ES-I3 (cell line): ENCODE measurements at regions not wholly inside any gene's neighbourhood (a gene's known extent, or its start where the extent isn't known, plus 50 kb on each side); places are given as distances from the start of the nearest gene placed in this dataset.

ENCODE experiments used
- H3K36me3 ChIP-seq: 2 replicates; pipeline ENCODE4 v1.6.1; 2013; ENCODE audit warnings: mild to moderate bottlenecking, low read length, control low read depth, moderate library complexity; ENCODE audit not compliant: insufficient read depth
- H3K4me1 ChIP-seq: 2 replicates; pipeline ENCODE4 v1.6.1; 2013; ENCODE audit warnings: mild to moderate bottlenecking, control low read depth, low read length; ENCODE audit not compliant: insufficient read depth
- H3K9ac ChIP-seq: 2 replicates; pipeline ENCODE4 v1.6.1; 2013; ENCODE audit warnings: low read depth, mild to moderate bottlenecking, low read length, moderate library complexity
- H3K9me3 ChIP-seq: 2 replicates; pipeline ENCODE4 v1.6.1; 2013; ENCODE audit warnings: mild to moderate bottlenecking, low read length, moderate library complexity; ENCODE audit not compliant: control insufficient read depth, insufficient read depth

DNA sequence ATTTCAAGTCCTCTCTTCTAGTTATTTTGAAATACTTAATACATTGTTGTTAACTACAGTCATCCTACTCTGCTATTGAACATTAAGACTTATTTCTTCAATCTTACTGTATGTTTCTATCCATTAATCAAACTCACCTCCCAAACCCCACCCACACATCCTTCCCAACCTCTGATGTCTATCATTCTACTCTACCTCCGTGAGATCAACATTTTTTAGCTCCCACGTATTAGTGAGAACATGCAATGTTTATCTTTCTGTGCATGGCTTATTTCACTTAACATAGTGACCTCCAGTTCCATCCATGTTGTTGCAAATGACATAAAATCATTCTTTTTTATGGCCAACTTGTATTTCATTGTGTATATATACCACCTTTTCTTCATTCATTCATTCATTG, 236.6 kb upstream of the CTNNB1 start:
- no peaks in the 10 kb centered on the region for H3K4me1 ChIP-seq
- peaks cover 2% of the 10 kb centered on the region; the same call in 1 of the 2 replicates for H3K9me3 ChIP-seq
- no peak overlapping the region for H3K9ac ChIP-seq
- H3K36me3 ChIP-seq = no peaks in the 10 kb centered on the region

DNA sequence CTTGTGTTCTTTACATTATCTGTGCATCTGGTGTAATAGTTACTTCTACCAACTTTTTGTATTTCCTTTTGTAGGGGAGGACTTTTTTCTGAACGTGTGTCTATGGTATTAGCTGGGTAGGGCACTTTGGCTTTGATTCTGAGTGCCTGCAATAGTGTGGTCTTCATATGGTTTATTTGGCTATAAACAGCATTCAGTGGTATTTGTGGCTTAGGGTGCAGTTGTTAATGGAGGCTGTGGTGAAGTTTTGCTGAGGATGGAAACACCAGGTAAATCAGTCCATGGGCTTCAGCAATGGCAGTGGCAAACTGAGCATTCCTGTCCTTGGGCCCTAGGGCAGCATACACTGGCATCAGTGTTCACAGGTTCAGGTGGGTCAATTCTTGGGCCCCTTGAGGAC, 230.6 kb upstream of the CTNNB1 start:
- peaks cover 9% of the 10 kb centered on the region; the same call in 1 of the 2 replicates for H3K4me1 ChIP-seq
- H3K36me3 ChIP-seq = no peaks in the 10 kb centered on the region
- no peaks in the 10 kb centered on the region for H3K9me3 ChIP-seq
- no peak overlapping the region for H3K9ac ChIP-seq

DNA sequence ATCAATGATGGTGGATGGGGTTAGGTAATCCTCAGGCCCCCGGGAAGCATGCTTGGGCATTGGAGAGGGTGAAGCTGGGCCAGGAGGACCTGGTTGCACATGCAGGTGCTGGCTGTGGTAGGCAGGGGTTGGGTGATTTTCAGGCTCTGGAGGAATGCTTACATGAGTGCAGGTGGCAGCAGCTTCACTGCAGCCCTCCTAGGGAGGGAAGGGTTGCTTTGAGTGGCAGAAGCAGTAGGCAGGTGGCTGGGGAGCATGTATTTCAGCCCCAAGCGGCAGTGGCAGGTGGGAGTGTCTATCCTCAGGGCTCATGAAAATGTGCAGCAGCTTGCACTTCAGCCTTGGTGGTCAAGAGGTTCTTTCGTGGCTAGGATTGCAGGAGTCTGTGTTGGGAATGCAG, 230.0 kb upstream of the CTNNB1 start:
- Histone ChIP-seq H3K4me1 (peaks cover 9% of the 10 kb centered on the region; the same call in 1 of the 2 replicates), H3K36me3 (no peaks in the 10 kb centered on the region), H3K9ac (no peak overlapping the region), H3K9me3 (no peaks in the 10 kb centered on the region)

DNA sequence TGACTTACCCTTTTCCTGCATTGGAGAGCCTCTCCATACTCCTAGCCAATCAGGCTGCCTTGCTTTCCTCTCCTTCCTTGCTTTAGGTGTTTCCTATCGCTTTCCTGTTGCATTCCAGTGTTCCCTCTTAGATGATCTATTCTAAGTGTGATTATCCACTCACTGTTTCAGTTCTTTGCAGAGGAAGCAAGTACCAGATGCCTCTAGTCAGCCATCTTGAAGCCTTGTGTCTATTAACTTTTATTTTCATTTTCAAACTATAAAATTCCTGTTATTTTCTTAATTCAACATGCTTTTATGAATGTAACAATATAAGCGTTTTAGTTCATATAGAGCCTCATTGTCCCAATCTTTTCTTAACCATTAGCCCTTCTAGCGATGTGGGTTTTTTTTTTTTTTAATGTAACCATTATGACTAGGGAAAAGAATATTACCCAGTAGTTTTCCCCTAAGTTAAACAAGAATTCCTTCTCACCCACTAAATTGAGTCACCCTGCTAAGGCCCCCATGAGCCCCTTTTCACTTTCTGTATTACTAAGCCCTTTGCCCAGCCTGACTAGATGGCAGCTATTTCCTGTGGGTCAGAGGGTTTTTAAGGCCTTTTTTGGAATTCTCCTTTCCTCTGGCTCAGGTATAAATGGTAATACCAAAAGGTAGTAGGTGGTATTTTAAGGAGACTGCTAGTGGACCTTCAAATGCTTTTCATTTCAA, 229.4 kb upstream of the CTNNB1 start:
- no peak overlapping the region for H3K9ac ChIP-seq
- H3K4me1 ChIP-seq = peaks cover 9% of the 10 kb centered on the region; the same call in 1 of the 2 replicates
- no peaks in the 10 kb centered on the region for H3K36me3 ChIP-seq
- H3K9me3 ChIP-seq = no peaks in the 10 kb centered on the region

DNA sequence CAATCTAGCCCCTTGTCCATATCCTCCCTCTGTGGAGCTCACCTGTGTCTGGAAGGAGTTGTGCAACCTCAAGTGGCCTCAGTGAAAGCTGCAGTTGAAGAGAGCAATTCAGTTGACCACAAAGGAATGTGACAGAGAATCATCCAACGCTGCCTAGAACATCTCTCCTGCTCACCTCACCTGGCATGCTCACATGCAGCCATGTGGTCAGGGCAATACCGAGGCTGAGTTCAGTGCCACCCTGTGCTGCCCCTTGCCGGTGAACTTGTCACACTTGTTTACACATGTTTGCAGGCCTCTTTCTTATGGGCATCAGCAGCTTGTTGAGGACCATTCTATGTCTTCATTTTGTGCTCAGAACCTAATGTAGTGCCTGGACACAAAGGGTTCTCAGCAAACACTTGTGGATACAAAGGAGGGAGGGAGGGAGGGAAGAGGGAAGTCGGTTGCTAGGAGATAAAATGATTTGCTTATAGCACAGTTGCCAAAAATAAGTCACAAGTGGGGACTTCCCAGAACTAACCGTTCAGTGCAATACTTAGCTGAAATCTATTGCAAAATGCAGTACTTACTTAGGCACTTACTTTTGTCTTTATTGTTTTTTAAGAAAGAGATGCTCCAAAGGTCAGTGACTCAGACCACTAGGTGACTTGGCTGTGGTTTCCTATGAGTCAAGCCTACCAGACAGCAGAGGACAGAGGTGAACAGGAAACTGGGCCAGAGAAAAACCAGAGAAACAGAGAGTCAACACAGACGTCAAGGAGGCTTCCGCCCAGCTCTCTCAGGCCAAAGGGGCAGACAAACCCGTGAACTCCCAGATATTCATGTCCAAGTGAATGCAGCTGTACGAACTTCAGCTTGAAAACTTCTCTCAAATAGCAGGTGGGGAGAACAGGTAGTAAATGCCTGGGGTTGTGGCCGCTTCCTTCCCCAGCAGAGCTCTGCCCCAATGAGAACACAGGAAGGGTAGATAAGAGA, 227.8 kb upstream of the CTNNB1 start:
- Histone ChIP-seq H3K9ac (no peak overlapping the region), H3K36me3 (no peaks in the 10 kb centered on the region), H3K4me1 (peaks cover 9% of the 10 kb centered on the region; the same call in 1 of the 2 replicates), H3K9me3 (no peaks in the 10 kb centered on the region)

DNA sequence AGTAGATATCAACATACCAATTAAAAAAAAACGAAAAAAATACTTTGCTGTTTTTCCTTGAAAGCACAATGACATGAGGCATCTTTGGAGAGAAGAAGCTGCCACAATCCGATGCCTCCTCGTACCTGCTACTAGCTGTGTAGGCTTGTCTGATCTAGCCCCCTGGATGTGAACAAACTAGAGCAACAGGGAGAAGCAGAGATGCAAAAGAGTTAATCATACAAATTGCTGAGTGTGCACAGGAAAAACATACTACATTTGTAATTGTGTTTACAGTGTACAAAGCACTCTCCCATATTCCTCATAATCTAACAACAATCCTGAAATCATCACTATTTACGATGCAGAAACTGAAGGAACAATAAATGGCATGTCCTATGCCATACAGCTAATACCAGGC, 227.0 kb upstream of the CTNNB1 start:
- peaks cover 9% of the 10 kb centered on the region; the same call in 1 of the 2 replicates for H3K4me1 ChIP-seq
- no peak overlapping the region for H3K9ac ChIP-seq
- H3K36me3 ChIP-seq = no peaks in the 10 kb centered on the region
- no peaks in the 10 kb centered on the region for H3K9me3 ChIP-seq

DNA sequence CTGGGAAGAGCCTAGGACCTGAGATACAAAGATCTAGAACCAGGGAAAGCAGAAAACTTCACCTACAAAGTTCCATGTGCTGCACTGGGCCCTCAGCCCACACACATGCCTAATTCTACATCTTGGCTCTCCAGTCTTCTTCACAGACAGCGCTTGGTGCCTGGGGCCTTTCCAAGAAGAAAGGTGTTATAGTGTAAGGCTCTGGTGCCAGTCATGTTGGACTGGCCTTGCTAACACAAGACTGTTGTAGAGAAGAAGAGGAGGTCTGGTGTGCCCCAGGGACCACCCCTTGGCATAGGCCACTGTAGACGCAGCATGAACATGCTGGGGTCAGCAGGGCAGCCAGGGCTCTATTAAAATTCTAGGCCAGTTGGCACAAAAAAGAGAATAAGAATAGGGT, 226.2 kb upstream of the CTNNB1 start:
- Histone ChIP-seq H3K9ac (no peak overlapping the region), H3K9me3 (no peaks in the 10 kb centered on the region), H3K36me3 (no peaks in the 10 kb centered on the region), H3K4me1 (peaks cover 9% of the 10 kb centered on the region; the same call in 1 of the 2 replicates)

DNA sequence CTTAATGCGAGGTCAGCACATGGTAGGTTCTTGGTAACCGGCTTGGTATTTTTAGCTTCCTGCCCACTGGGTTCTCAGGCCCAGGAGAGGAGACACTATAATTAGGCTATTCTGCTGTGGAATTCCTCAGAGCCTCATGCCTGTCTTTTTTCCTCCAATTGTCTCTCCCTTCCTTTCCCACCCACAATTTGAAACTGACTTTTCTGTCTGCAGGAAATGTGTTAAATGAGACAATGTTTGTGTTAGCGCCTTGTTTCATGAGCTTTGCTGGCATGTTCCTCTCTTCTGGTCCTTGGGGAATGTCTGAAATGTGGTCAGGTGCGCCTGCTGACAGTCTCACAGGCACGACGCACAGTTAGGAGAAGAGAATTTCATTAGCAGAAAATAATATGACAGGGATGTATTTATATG, 223.6 kb upstream of the CTNNB1 start:
- Histone ChIP-seq H3K9ac (no peak overlapping the region), H3K4me1 (peaks cover 9% of the 10 kb centered on the region; the same call in 1 of the 2 replicates), H3K9me3 (no peaks in the 10 kb centered on the region), H3K36me3 (no peaks in the 10 kb centered on the region)

DNA sequence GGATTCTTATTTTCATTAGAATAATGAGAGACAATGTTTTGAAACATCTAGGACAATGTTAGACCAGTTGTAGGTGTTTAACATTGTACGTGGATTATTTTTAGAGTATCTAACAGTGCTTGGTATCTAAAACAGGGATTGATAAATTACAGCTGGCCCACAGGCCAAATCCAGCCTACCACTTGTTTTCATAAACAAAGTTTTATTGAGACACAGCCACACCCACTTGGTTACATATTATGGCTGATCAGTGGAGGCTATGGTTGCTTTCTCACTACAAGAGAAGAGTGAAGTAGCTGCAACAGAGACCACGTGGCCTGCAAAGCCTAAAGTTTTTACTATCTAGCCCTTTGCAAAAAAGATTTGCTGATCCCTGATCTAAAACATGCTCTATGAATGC, 223.1 kb upstream of the CTNNB1 start:
- Histone ChIP-seq H3K4me1 (peaks cover 5% of the 10 kb centered on the region; the same call in 1 of the 2 replicates), H3K9me3 (no peaks in the 10 kb centered on the region), H3K9ac (no peak overlapping the region), H3K36me3 (no peaks in the 10 kb centered on the region)

DNA sequence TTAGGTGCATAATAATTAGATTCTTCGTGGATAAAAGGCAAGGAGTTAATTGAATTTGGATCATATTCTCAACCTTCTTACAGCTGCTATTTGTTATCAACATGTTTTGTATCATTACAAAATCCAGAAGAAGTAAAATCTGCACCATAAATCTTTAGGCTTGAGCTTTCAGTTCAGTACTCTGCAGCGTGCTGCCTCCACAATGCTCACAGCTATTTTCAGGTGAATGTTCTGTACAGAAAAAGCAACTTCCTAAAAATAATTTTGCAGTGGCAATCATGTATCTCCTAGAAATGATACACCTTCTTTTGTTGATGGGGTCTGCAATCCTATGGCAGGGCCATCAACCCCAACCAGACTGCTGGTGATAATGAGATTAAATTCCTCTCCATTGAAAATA, 220.9 kb upstream of the CTNNB1 start:
- no peak overlapping the region for H3K9ac ChIP-seq

DNA sequence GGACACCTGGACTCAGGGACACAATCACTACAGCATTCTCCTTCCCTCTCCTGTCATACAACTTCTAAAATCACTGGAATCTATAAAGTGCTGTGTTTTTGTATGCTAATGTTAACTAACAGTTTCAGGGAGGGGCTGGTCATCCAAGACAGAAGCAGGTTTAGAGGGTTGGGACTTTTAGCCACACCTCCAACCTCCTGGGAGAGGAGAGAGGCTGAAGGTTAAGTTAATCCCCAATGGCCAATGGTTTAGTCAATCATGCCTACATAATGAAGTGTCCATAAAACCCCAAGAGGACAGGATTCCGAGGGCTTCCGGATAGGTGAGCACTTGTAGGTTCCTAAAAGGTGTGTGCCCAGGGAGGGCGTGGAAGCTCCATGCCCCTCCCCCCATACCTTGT, 219.3 kb upstream of the CTNNB1 start:
- H3K9me3 ChIP-seq = no peaks in the 10 kb centered on the region
- no peaks in the 10 kb centered on the region for H3K4me1 ChIP-seq
- no peaks in the 10 kb centered on the region for H3K36me3 ChIP-seq
- H3K9ac ChIP-seq = no peak overlapping the region

More for the DNA sequence above, 220.9 kb upstream of the CTNNB1 start:
- Histone ChIP-seq H3K36me3 (no peaks in the 10 kb centered on the region), H3K4me1 (no peaks in the 10 kb centered on the region), H3K9me3 (no peaks in the 10 kb centered on the region)

DNA sequence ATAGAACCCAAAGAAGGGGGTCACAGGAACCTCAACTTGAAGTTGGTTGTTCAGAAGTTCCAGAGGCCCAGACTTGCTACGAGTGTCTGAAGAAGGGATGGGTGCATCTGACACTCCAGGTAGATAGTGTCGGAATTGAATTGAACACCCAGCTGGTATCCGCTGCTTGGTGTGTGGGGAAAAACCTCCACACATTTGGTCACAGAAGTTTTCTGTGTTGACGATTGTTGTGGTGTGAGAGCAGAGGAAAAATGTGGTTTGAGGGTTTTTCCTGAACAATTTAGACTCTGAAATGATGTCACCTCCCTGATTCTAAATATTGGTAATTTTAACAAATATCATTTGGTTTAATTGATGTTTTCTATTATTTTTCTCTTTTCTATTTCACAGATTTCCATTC, 218.8 kb upstream of the CTNNB1 start:
- Histone ChIP-seq H3K9me3 (no peaks in the 10 kb centered on the region), H3K9ac (no peak overlapping the region), H3K36me3 (no peaks in the 10 kb centered on the region), H3K4me1 (no peaks in the 10 kb centered on the region)

DNA sequence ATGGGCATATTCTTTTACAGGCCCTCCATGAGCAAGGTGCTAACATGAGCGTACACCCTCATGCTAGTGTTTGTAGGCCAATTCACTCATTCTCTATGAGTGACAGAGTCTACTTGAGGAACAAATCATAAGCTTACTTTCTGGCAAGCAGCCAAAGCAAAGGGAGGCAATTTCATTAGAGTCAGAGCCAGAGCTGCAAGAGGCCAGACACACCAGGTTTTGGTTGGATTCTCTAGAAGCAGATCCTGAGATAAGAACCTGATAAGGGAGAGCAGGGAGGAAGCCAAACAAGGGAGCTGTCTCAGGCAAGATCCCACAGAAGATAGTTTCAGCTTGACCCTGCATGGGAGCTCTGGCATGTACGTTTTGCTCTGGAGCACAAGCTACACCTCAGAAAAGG, 214.1 kb upstream of the CTNNB1 start:
- Histone ChIP-seq H3K9me3 (no peaks in the 10 kb centered on the region), H3K4me1 (no peaks in the 10 kb centered on the region), H3K9ac (no peak overlapping the region), H3K36me3 (no peaks in the 10 kb centered on the region)

DNA sequence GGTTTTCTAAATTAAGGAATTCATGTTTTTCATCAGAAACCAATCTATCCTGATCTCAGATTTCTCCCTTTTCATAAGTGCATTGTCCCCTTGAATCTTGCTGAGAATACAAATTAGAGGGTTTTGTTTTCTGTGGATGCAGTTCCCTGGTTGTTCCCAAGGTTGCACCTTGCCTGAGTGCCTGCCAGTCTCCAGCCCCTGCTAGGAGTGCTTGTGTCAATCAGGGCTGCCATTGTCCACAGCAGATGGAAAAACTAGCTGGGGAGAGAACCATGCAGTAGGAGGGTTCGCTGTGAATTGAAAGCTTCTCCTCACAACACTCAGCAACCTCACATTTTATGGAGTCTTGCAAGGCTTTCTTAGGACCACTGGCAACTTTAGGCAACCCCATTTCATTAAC, 210.8 kb upstream of the CTNNB1 start:
- H3K4me1 ChIP-seq = no peaks in the 10 kb centered on the region
- no peaks in the 10 kb centered on the region for H3K36me3 ChIP-seq
- H3K9me3 ChIP-seq = no peaks in the 10 kb centered on the region
- no peak overlapping the region for H3K9ac ChIP-seq
